H1 (cell line): ENCODE measurements at regions not wholly inside any gene's neighbourhood (a gene's known extent, or its start where the extent isn't known, plus 50 kb on each side); places are given as distances from the start of the nearest gene placed in this dataset.

Experiments
- CTCF ChIA-PET: fragments of 300-600 bp; sonication (Branson Sonifier 250); formaldehyde crosslinking; loops from one replicate; lab custom pipeline; 2021; ENCODE audit not compliant: partially characterized antibody; lab: Charles Lee
- POLR2A ChIA-PET: fragments of 300-600 bp; sonication (Branson Sonifier 250); formaldehyde crosslinking; loops from one replicate; lab custom pipeline; 2021; ENCODE audit warnings: inconsistent platforms; ENCODE audit not compliant: partially characterized antibody; lab: Charles Lee
- DNase-seq, 2 experiments: peaks; one replicate each; pipeline versions ENCODE4 v3.0.0 to v3.0.0-alpha.2; 2010 to 2022; ENCODE audit warnings: low spot score in 2 of 2, low read depth in 1 of 2, mixed read lengths in 1 of 2
- FAIRE-seq: peaks from 2 replicates; lab custom pipeline; 2011; peaks lifted over from hg19 to GRCh38; lab: Jason Lieb, UNC
- H2AFZ ChIP-seq: 2 replicates; pipeline ENCODE4 v1.8.1; 2012; ENCODE audit warnings: low read length, inconsistent platforms
- H2AK5ac ChIP-seq: 2 replicates; pipeline ENCODE4 v1.6.1; 2013; ENCODE audit warnings: low read depth, low read length
- H2BK120ac ChIP-seq: replicated peaks from 2 replicates; pipeline ENCODE3; 2013; ENCODE audit warnings: low read depth, low read length, inconsistent platforms
- H2BK12ac ChIP-seq: 2 replicates; pipeline ENCODE4 v1.6.1; 2013; ENCODE audit warnings: low read depth, low read length
- H2BK15ac ChIP-seq: 2 replicates; pipeline ENCODE4 v1.6.1; 2013; ENCODE audit warnings: low read length
- H2BK20ac ChIP-seq: 2 replicates; pipeline ENCODE4 v1.6.1; 2013; ENCODE audit warnings: low read length
- H2BK5ac ChIP-seq: 2 replicates; pipeline ENCODE4 v1.6.1; 2013; ENCODE audit warnings: low read depth, low read length
- H3K14ac ChIP-seq: 2 replicates; pipeline ENCODE4 v1.6.1; 2013; ENCODE audit warnings: inconsistent platforms; ENCODE audit not compliant: insufficient read length
- H3K18ac ChIP-seq: 2 replicates; pipeline ENCODE4 v1.6.1; 2013; ENCODE audit warnings: low read length; ENCODE audit errors: extremely low read depth
- H3K23ac ChIP-seq: 2 replicates; pipeline ENCODE4 v1.6.1; 2013; ENCODE audit warnings: inconsistent platforms; ENCODE audit not compliant: insufficient read length
- H3K23me2 ChIP-seq: 2 replicates; pipeline ENCODE4 v1.6.1; 2013; ENCODE audit warnings: low read depth, low read length
- H3K27ac ChIP-seq: 2 replicates; pipeline ENCODE4 v1.6.1; 2011; ENCODE audit warnings: low read depth, low read length, inconsistent platforms
- H3K27me3 ChIP-seq, 4 experiments: replicated peaks in 1 of 4; 1 replicate in 1 of 4; 2 replicates in 3 of 4; pipeline versions ENCODE4 v1.6.1 to v1.8.1; 2011 to 2013; ENCODE audit warnings: low read length in 3 of 4, mild to moderate bottlenecking in 3 of 4, inconsistent platforms in 2 of 4, mixed read lengths in 2 of 4, moderate library complexity in 1 of 4; ENCODE audit not compliant: control insufficient read depth in 3 of 4, insufficient read depth in 3 of 4; ENCODE audit errors: extremely low read depth in 1 of 4
- H3K36me3 ChIP-seq, 4 experiments: 2 replicates each; pipeline versions ENCODE4 v1.6.1 to v1.8.1; 2011 to 2013; ENCODE audit warnings: mild to moderate bottlenecking in 4 of 4, low read length in 3 of 4, moderate library complexity in 2 of 4, control low read depth in 1 of 4, inconsistent platforms in 1 of 4; ENCODE audit not compliant: insufficient read depth in 4 of 4, control insufficient read depth in 2 of 4
- H3K4ac ChIP-seq: replicated peaks from 2 replicates; pipeline ENCODE3; 2013; ENCODE audit warnings: low read length, low read depth, mixed read lengths, inconsistent platforms; ENCODE audit not compliant: insufficient read length
- H3K4me1 ChIP-seq, 4 experiments: replicated peaks in 1 of 4; 1 replicate in 1 of 4; 2 replicates in 3 of 4; pipeline versions ENCODE4 v1.6.1 to v1.8.1; 2011 to 2013; ENCODE audit warnings: low read length in 3 of 4, inconsistent platforms in 2 of 4, mixed read lengths in 1 of 4; ENCODE audit not compliant: insufficient read depth in 4 of 4, control insufficient read depth in 3 of 4
- H3K4me2 ChIP-seq, 2 experiments: 2 replicates each; pipeline versions ENCODE4 v1.6.1 to v1.8.1; 2011 to 2013; ENCODE audit warnings: low read depth in 2 of 2, low read length in 2 of 2, control low read depth in 1 of 2, inconsistent platforms in 1 of 2, mild to moderate bottlenecking in 1 of 2; ENCODE audit not compliant: insufficient read depth in 1 of 2
- H3K4me3 ChIP-seq, 4 experiments: fragments of 200-600, 300-600 bp in 1 of 4; sonication (generic), shearing (Covaris generic), sonication (Bioruptor Twin) in 1 of 4; 2 replicates each; pipeline versions ENCODE4 v1.5.1 to v1.8.1; 2011 to 2016; ENCODE audit warnings: low read length in 4 of 4, low read depth in 3 of 4, control low read depth in 2 of 4, inconsistent platforms in 2 of 4, mild to moderate bottlenecking in 2 of 4, mixed read lengths in 1 of 4, moderate library complexity in 1 of 4; ENCODE audit not compliant: insufficient read depth in 2 of 4; ENCODE audit errors: extremely low read depth in 1 of 4
- H3K56ac ChIP-seq: replicated peaks from 2 replicates; pipeline ENCODE3; 2013; ENCODE audit warnings: low read depth, mild to moderate bottlenecking, mixed read lengths, low read length, inconsistent platforms; ENCODE audit not compliant: insufficient read length
- H3K79me1 ChIP-seq: 2 replicates; pipeline ENCODE4 v1.6.1; 2013; ENCODE audit warnings: low read depth, low read length, control low read depth
- H3K79me2 ChIP-seq, 2 experiments: 2 replicates each; pipeline versions ENCODE4 v1.6.1 to v1.8.1; 2012 to 2013; ENCODE audit warnings: low read length in 2 of 2, mild to moderate bottlenecking in 2 of 2, inconsistent platforms in 1 of 2; ENCODE audit not compliant: insufficient read depth in 2 of 2, control insufficient read depth in 1 of 2
- H3K9ac ChIP-seq, 4 experiments: replicated peaks in 1 of 4; 1 replicate in 1 of 4; 2 replicates in 3 of 4; pipeline versions ENCODE4 v1.6.1 to v1.8.1; 2011 to 2013; ENCODE audit warnings: low read depth in 3 of 4, low read length in 3 of 4, control low read depth in 2 of 4, mild to moderate bottlenecking in 2 of 4, moderate library complexity in 2 of 4, inconsistent platforms in 1 of 4; ENCODE audit errors: extremely low read depth in 1 of 4
- H3K9me3 ChIP-seq, 2 experiments: 2 replicates each; pipeline versions ENCODE4 v1.6.1 to v1.8.1; 2012 to 2013; ENCODE audit warnings: mild to moderate bottlenecking in 2 of 2, moderate library complexity in 2 of 2, control low read depth in 1 of 2, inconsistent platforms in 1 of 2, low read depth in 1 of 2, low read length in 1 of 2, mixed read lengths in 1 of 2; ENCODE audit not compliant: insufficient read depth in 2 of 2
- H4K20me1 ChIP-seq, 2 experiments: replicated peaks in 1 of 2; 2 replicates each; pipeline versions ENCODE3 to v1.8.1; 2011 to 2013; ENCODE audit warnings: inconsistent platforms in 2 of 2, low read length in 2 of 2, mild to moderate bottlenecking in 1 of 2; ENCODE audit not compliant: insufficient read depth in 2 of 2, control insufficient read depth in 1 of 2
- H4K5ac ChIP-seq: 2 replicates; pipeline ENCODE4 v1.6.1; 2013; ENCODE audit warnings: low read length, low read depth, mixed read lengths, inconsistent platforms; ENCODE audit not compliant: insufficient read length
- H4K8ac ChIP-seq: 2 replicates; pipeline ENCODE4 v1.8.0; 2013; ENCODE audit warnings: mild to moderate bottlenecking, moderate library complexity, low read length, inconsistent platforms; ENCODE audit not compliant: insufficient read depth; ENCODE audit errors: extremely low read depth
- H4K91ac ChIP-seq: replicated peaks from 2 replicates; pipeline ENCODE3; 2013; ENCODE audit warnings: low read length, mixed read lengths, inconsistent platforms; ENCODE audit not compliant: insufficient read length
- CHD1 ChIP-seq: IDR thresholded peaks from 2 replicates; pipeline ENCODE4 v1.6.1; 2012; ENCODE audit warnings: low read depth, low read length, improper control_type of control experiment
- EGR1 ChIP-seq: IDR thresholded peaks from 2 replicates; pipeline ENCODE4 v1.6.1; 2011; ENCODE audit warnings: low read depth, low read length, borderline replicate concordance
- EP300 ChIP-seq, 2 experiments: IDR thresholded peaks; 1 replicate in 1 of 2; 2 replicates in 1 of 2; pipeline ENCODE4 v1.6.1; 2011 to 2012; ENCODE audit warnings: low read depth in 2 of 2, low read length in 2 of 2, mild to moderate bottlenecking in 2 of 2, borderline replicate concordance in 1 of 2, inconsistent platforms in 1 of 2, moderate library complexity in 1 of 2
- GABPA ChIP-seq: IDR thresholded peaks from 2 replicates; pipeline ENCODE4 v1.6.1; 2011; ENCODE audit warnings: mild to moderate bottlenecking, low read length, moderate library complexity, borderline replicate concordance; ENCODE audit not compliant: insufficient read depth
- GTF2F1 ChIP-seq: IDR thresholded peaks from 2 replicates; pipeline ENCODE4 v1.6.1; 2012; ENCODE audit warnings: low read depth, low read length, improper control_type of control experiment, borderline replicate concordance
- JUN ChIP-seq: IDR thresholded peaks from 2 replicates; pipeline ENCODE4 v1.6.1; 2011; ENCODE audit warnings: low read depth, mild to moderate bottlenecking, improper control_type of control experiment, low read length
- KDM5A ChIP-seq: fragments of 200-600 bp; IDR thresholded peaks from 2 replicates; pipeline ENCODE4 v1.7.1; 2012; ENCODE audit warnings: mild to moderate bottlenecking, low read length, inconsistent platforms, mixed read lengths
- PHF8 ChIP-seq: fragments of 200-600 bp; sonication (generic); conservative IDR thresholded peaks from 2 replicates; pipeline ENCODE4 v1.7.1; 2012; ENCODE audit warnings: low read depth, mild to moderate bottlenecking, inconsistent platforms, low read length, moderate library complexity
- POU5F1 ChIP-seq: IDR thresholded peaks from 2 replicates; pipeline ENCODE4 v1.6.1; 2011; ENCODE audit warnings: low read depth, mild to moderate bottlenecking, low read length, moderate library complexity
- SP2 ChIP-seq: IDR thresholded peaks from 2 replicates; pipeline ENCODE4 v1.6.1; 2012; ENCODE audit warnings: mild to moderate bottlenecking, low read length, inconsistent platforms
- TAF7 ChIP-seq: optimal IDR thresholded peaks from 2 replicates; pipeline ENCODE3; 2011; ENCODE audit warnings: low read depth, mild to moderate bottlenecking, inconsistent platforms, low read length, moderate library complexity, borderline replicate concordance
- ZNF274 ChIP-seq: IDR thresholded peaks from 2 replicates; pipeline ENCODE4 v1.7.0; 2012; ENCODE audit warnings: low read length, borderline replicate concordance; ENCODE audit errors: extremely low read depth
- WGBS, 2 experiments: shearing (Covaris generic) in 1 of 2; methylation state at CpG; one replicate each; pipeline versions ENCODE4 v1.1.6 to v1.1.7; 2013 to 2015; ENCODE audit warnings: low lambda C conversion rate in 2 of 2, mixed read lengths in 2 of 2, inconsistent platforms in 1 of 2, low coverage in 1 of 2, missing lambda C conversion rate in 1 of 2; ENCODE audit not compliant: insufficient replicate concordance in 2 of 2, insufficient coverage in 1 of 2, insufficient read length in 1 of 2; ENCODE audit errors: extremely low coverage in 1 of 2, missing lambda C conversion rate in 1 of 2; 5-methylcytosine and 5-hydroxymethylcytosine counted together
- TF ChIP-seq, protein P1 (sequence below), 3 experiments: IDR thresholded peaks; 1 replicate in 2 of 3; 2 replicates in 1 of 3; pipeline versions ENCODE4 v1.5.1 to v1.6.1; 2011; ENCODE audit warnings: low read length in 3 of 3, mild to moderate bottlenecking in 3 of 3, inconsistent platforms in 2 of 3, low read depth in 1 of 3, moderate library complexity in 1 of 3; ENCODE audit not compliant: insufficient read depth in 1 of 3; ENCODE audit errors: control extremely low read depth in 1 of 3

DNA sequence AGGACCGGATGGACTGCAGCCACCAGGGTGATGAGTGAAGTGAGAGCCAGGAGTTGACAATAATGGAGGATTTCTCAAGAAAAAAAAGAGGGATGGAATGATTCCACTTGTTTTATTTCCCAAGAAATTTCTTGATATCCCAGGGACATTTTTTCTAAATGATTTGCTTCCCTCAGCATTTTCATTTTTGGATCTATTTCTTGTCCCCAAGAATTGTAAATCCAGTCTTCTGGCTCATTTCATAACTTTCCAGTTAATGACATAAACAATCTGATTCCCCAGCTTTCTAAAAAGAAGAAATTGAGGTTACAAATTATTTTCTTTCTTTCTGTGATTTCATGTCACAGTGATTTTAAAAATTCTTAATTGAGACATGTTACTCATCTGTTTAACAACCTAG, 446.5 kb downstream of the PRR16 start:
- Histone ChIP-seq H3K9ac (no peak overlapping the region), H3K18ac (no peak overlapping the region), H4K8ac (no peak overlapping the region), H2AK5ac (no peak overlapping the region), H2BK20ac (no peak overlapping the region), H2AFZ (no peak overlapping the region), H2BK120ac (no peak overlapping the region), H3K79me1 (no peaks in the 10 kb centered on the region), H2BK15ac (no peak overlapping the region), H3K56ac (no peak overlapping the region), H2BK12ac (no peak overlapping the region), H4K5ac (no peak overlapping the region), H3K4me2 (no peak overlapping the region), H3K27ac (no peak overlapping the region), H2BK5ac (no peak overlapping the region), H3K79me2 (no peaks in the 10 kb centered on the region), H3K23me2 (no peaks in the 10 kb centered on the region), H4K91ac (no peak overlapping the region), H3K36me3 (no peaks in the 10 kb centered on the region), H3K9me3 (no peaks in the 10 kb centered on the region), H3K14ac (no peak overlapping the region), H3K4me1 (no peaks in the 10 kb centered on the region), H3K4me3 (no peak overlapping the region), H3K4ac (no peak overlapping the region), H4K20me1 (no peaks in the 10 kb centered on the region), H3K27me3 (no peaks in the 10 kb centered on the region), H3K23ac (no peak overlapping the region)
- no peak for FAIRE-seq
- CTCF ChIA-PET = no interaction called here
- WGBS, 2 experiments = 77% methylated on average over 1 of the region's 1 CpG; no CpG with 5 or more reads in 1 of the 2 experiments
- POLR2A ChIA-PET = no interaction called here
- no peak for DNase-seq
- TF ChIP-seq EGR1 (no peak), KDM5A (no peak), GABPA (no peak), SP2 (no peak), POU5F1 (no peak), GTF2F1 (no peak), EP300 (IDR thresholded peaks at IDR 0.05; ENCODE audit: borderline replicate concordance in 1 of 2, low read depth in 2 of 2, low read length in 2 of 2) (no peak), ZNF274 (no peak), PHF8 (no peak), CHD1 (no peak), JUN (no peak), TAF7 (no peak)
- TF ChIP-seq, protein P1, sequence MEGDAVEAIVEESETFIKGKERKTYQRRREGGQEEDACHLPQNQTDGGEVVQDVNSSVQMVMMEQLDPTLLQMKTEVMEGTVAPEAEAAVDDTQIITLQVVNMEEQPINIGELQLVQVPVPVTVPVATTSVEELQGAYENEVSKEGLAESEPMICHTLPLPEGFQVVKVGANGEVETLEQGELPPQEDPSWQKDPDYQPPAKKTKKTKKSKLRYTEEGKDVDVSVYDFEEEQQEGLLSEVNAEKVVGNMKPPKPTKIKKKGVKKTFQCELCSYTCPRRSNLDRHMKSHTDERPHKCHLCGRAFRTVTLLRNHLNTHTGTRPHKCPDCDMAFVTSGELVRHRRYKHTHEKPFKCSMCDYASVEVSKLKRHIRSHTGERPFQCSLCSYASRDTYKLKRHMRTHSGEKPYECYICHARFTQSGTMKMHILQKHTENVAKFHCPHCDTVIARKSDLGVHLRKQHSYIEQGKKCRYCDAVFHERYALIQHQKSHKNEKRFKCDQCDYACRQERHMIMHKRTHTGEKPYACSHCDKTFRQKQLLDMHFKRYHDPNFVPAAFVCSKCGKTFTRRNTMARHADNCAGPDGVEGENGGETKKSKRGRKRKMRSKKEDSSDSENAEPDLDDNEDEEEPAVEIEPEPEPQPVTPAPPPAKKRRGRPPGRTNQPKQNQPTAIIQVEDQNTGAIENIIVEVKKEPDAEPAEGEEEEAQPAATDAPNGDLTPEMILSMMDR (IDR thresholded peaks at IDR 0.05; ENCODE audit: control extremely low read depth in 1 of 3, insufficient read depth in 1 of 3, low read depth in 1 of 3, low read length in 3 of 3) = no peak
